ENCODE measurements at regions not wholly inside any gene's neighbourhood (a gene's known extent, or its start where the extent isn't known, plus 50 kb on each side); places are given as distances from the start of the nearest gene placed in this dataset.

DNA sequence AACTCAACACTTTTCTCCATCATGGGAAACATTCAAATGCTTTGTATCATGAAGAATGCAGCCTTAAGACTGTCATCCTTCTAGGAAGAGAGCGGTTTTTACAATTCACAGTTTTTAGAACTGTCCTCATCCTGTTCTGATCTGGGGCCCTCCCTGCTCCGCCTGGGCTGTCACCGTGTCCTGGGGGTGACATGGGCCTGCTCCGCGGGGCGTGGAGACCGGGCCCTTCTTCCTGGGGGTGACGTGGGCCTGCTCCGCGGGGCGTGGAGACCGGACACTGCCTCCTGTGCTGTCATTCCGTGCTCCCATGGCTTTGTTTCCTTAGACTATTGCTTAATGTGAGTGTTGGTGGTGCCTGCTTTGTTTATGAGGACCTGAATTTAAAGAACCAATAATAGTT, 122.8 kb downstream of the TMEM18 start (continued):
- TF ChIP-seq PAXIP1 (CRISPR knock-in tag; conservative IDR thresholded peaks at IDR 0.05) (no peak), U2AF1 (optimal IDR thresholded peaks at IDR 0.05; ENCODE audit: low read depth, low read length) (no peak), ZNF407 (CRISPR knock-in tag; IDR thresholded peaks at IDR 0.05; ENCODE audit: not compliant biosample characterization) (no peak)
- TF ChIP-seq, protein P1, sequence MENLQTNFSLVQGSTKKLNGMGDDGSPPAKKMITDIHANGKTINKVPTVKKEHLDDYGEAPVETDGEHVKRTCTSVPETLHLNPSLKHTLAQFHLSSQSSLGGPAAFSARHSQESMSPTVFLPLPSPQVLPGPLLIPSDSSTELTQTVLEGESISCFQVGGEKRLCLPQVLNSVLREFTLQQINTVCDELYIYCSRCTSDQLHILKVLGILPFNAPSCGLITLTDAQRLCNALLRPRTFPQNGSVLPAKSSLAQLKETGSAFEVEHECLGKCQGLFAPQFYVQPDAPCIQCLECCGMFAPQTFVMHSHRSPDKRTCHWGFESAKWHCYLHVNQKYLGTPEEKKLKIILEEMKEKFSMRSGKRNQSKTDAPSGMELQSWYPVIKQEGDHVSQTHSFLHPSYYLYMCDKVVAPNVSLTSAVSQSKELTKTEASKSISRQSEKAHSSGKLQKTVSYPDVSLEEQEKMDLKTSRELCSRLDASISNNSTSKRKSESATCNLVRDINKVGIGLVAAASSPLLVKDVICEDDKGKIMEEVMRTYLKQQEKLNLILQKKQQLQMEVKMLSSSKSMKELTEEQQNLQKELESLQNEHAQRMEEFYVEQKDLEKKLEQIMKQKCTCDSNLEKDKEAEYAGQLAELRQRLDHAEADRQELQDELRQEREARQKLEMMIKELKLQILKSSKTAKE (CRISPR knock-in tag; IDR thresholded peaks at IDR 0.05; ENCODE audit: borderline replicate concordance): no peak

Data from HepG2 (cell line).